ENCODE measurements at regions not wholly inside any gene's neighbourhood (a gene's known extent, or its start where the extent isn't known, plus 50 kb on each side); places are given as distances from the start of the nearest gene placed in this dataset.
"Not testable (repeated sequence)": the region's sequence is repeated elsewhere in the genome, so short reads cannot be mapped to it uniquely, and the experiment has no call there.

DNA sequence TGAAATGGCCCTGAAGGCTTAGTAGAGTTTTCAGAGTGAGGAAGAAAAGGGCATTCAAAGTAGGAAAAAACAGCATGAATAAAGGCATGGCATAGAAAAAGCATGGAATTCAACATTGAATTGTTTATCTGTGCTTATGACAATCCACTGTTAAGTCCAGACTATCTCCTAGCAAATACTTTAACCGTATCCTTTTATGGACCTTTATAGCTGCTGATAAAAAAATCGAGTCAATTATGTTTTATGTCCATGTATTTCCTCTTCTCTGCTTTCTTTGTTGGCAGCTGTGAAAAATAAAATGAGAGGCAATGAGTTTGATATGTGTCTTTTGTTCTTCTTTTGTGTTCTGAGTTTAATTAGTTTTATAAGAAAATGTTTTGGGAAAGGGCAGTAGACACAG is 70.4 kb downstream of the TDRD15 start:
- DNase-seq, result no peak

DNA sequence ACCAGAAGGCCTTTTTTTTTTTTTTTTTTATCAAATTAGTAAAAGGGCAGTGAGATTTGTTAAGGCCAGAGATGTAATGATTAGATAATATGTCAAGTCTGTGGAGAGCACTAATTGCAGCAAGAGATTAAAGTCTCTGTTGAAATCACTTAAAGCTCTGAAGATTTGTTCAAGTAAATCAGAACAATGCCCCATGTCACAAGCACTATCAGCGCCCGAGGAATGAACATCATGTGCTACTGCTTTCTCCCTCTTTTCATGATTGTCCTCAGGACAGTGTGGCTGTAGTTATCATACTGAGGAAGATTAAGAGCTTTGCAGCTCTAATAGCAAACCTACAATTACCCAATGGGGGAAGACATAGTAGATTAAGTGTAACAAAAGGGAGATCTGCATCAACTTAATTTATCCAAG is 71.1 kb downstream of the TDRD15 start:
- DNase-seq, result no peak

DNA sequence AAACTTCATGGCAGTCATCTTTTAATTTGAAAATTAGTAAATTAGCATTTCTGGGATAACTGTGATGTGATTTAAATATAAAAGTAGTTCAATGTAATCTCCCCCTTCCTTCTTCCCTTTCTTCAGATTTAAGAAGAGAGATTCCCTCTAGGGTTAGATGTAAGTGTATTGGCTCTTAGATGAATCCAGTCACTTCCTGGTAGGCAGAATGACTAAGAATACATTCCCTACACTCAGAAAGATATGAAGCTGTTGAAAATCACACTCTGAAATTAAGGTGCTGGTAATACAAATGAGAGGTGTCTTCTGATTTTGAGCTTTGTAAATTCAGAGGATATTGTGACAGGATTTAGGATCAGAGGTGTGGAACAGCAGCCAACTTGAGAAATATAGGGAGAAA is 71.6 kb downstream of the TDRD15 start:
- DNase-seq, result no peak

DNA sequence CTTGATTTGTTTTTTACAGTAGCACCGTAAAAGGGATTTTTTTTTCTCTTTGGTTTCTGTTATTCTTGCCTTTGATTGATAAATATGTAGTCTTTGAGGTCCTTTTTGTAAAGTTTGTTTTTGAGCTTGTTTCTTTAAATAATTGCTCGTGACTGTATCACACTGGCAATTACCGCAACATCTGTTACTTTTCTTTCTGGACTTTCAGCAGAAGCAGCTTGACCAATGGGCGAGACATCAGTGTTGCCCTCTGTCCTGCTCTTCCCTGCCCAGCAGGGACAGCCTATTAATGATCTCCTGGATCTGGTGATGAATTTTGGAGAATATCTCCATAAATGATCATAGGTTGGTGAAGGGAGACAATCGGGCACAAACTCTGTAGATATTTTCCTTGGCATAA is 74.9 kb downstream of the TDRD15 start:
- no peak for DNase-seq

DNA sequence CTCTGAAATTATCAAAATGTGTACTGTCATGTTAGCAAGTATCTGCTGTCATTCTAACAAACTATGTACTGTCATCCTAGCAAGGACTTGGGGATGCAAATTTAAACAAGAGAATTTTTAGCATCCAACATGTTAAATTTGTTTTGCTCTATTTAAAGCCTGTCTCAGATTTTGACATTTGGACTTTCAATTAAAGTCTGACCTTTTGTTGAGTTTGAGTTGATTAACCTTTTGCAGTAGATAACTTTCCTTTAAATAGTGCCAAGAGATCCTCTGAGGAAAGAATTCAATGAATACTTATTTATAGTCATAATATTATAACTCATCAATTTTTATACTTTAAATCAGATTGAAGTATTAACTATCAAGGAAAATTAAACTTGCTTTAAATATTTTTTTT is 80.2 kb downstream of the TDRD15 start:
- DNase-seq, result no peak

DNA sequence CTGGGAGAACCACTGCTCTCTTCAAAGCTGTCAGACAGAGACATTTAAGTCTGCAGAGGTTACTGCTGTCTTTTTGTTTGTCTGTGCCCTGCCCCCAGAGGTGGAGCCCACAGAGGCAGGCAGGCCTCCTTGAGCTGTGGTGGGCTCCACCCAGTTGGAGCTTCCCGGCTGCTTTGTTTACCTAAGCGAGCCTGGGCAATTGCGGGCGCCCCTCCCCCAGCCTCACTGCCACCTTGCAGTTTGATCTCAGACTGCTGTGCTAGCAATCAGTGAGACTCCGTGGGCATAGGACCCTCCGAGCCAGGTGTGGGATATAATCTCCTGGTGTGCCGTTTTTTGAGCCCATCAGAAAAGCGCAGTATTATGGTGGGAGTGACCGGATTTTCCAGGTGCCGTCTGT is 90.3 kb downstream of the TDRD15 start:
- not testable (repeated sequence) for DNase-seq

DNA sequence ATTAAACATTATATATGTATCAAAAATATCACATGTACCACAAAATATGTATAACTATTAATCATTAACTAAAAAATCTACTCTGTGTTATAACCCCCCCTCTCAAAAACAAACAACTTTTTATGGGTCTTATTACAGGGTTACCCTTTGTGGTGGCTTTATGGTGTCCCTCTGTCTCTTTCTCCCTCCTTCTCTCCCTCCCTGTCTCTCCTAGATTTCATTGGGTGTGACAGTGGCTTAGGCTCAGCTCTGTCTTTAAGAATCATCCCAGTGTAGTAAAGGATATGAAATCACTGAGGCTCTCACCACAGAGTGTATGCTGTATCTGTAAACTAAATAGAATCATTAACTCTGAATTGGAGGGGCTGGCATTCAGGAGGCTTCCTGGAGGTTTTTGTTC is 93.7 kb downstream of the TDRD15 start:
- DNase-seq, result no peak

DNA sequence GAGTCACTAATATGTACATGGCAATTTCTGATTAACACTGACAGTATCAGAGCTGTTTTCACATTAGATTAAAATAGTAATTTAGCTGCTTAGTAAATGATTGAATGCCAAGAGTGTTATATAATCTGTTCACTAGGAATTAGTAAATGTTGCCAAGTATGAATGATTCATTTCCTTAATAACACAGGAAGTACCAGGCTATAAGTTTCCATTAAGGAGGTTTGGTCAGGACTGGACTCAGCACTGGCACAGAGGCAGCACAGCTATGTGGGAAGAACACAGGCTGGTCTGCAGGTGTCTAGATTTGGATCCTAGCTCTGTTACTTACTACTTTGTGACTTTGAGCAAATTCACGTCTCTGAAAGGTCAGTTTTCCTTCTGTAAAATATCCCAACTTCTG is 97.2 kb downstream of the TDRD15 start:
- DNase-seq, result no peak

DNA sequence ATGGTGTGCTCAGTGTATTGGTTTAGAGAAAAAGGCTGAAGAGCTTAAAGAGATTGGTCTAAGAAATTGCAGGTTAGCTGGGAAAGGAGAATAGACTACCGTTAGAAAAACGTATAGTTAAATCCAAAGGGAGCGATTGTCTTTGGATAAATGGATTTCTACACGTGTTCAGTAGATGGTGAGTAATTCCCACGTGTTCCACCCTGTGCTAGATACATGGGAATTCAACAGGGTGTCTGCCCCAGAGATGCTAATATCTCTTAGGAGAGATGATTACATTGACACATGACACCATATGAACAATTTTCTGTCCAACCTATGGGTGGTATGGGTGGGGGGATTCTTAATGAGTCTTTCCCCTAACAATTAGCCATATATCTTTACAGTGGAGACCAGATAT is 99.8 kb downstream of the TDRD15 start:
- DNase-seq, result no peak

DNA sequence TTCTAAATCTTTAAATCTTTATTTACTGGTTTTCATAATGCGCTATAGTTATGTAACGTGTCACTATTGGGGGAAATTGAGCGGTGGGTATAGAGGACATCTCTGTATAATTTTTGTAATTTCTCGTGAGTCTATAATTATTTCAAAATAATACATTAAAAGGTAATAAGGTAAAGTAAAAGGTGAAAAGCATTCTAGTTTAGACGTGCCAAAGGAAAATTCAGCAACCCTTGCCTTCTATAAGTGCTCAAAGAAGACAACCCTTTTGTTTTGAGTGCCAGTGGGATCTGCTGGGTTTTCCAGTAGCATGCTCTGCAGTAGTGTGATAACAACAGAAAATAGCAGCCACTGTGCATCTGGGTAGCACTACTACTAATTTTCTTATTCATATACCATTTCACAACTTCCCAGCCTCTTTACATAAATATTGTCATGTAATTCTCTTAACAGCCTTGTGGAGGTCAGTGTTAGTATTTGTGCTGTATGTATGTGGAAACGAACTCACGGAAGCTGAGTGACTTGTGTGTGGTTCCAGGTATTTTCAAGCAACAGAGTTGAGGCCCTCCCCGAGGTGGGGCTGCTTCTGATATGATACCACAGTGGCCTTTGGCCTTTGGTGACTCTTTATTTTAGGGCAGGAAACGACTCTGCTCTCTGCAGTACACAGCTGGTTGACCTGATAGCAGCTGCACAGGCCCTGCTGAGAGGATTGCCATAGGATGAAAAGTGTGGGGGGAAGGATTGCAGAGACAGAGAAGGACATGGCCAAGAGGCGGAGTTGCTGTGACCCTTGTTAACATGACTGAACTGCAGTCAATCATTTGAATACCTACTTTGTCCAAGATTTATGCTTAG is 104.5 kb downstream of the TDRD15 start:
- DNase-seq, result no peak

DNA sequence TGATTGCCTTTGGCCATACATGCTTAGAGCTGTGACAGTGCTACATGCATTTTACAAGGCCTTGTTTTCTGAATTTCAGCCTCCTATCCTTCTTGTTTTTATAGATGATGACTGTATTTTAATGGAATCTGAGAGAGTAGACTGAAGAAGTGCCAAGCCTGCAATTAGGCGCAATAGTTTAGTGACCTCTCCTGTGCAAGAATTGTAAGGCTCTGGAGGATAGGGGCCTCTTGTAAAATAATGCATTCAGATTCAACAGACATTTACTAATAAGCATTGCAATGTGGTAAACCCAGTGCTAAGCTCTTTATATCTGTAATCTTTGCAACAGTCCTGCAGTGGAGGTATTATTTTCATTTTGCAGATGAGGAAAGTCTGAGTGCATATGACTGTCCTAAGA is 105.5 kb downstream of the TDRD15 start:
- no peak for DNase-seq

DNA sequence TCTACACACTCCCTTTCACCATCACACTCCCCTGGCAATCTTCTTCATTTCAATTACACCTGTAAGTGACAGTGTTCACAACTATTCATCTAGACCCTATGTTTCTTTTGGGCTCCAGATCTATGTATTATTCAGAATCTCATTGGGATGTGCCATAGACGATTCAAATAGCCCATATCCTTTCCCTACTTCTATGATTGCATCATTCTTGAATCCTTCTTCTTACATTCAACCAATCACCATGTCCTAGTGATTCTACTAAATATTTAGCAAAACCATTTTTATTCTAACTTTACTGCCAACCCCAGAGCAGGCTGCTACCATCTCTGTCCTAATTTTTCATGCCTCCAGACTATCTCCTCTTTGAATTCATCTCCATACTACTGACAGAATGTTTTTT is 106.4 kb downstream of the TDRD15 start:
- DNase-seq, result no peak

DNA sequence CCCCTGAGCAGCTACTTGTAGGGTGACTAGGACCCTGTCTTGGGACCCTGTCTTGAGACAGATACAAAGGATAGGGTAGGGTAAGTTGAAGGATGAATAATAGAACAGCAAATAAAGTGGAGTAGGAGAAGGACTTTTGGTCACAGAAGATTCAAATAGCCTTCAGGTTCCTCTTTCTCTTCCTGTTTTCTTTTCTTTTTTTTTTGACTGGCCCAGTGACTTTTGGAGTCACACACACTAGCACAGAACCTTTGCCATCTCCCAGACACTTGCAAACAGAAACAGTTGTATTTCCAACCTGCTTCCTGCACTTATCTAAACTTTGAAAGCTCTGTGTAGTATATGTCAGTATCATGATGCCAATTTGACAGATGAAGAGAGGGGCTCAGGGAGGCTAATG is 108.2 kb downstream of the TDRD15 start:
- DNase-seq, result no peak

DNA sequence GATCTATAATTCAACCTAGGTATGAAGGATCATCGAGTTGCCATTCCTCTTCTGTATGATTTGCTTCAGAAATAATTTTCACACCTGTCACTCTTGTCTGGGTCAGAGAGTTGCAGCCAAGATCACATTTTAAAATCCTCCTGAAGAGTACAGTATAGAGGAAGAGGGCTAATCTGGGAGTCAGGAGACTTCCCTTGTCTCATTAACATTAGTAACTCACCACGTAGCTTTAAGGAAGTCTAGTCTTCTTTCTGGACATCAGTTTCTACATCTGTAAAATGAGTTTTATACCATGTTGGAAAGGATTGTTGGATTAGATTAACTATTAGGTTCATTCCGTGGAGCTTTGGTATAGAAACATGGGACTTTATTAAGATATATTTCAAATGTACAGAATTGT is 109.4 kb downstream of the TDRD15 start:
- DNase-seq, result no peak

DNA sequence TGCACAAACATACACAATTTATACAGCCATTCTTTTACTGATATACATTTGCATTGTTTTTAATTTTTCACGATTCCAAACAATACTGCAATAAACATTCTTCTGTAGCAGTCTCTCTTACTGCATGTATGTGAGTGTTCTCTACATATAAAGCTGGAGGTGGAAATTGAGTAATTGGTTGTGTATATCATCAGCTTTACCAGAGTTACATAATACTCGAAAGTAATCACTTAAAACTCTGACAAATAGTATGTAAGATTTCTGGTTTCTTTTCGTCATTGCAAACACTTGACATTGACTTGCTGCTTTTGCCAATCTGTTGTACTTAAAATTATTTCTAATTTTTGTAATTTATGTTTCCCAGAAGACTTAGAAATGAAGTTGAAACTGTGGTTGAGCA is 110.2 kb downstream of the TDRD15 start:
- DNase-seq, result no peak

DNA sequence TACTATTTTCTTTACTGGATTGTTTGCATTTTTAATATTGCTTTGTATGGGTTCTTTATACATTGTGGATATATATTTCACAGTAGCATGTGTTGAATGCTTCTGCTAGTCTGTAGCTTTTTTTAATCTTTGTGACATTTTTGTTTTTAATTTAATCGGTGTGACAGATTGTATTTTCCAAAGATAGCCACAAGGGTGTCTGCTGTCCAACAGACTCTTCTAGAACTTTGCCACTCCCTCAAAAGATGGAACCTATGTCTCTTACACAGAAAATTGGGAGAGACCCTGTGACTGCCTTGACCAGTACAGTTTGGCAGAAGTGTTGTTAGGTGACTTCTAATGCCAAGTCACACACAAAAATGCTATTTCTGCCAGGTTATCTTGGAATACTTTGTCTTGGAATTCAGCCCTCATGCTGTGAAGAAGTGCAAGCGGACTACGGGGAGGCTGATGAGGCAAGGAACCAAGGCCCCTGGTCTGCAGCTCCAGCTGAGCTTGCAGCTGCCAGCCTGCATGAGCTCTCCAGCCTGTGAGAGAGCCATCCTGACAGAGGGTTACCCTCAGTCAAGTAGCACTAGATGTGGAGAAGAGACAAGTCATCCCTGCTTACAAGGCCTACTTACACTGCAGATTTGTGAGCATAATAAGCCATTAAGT is 110.8 kb downstream of the TDRD15 start:
- no peak for DNase-seq

DNA sequence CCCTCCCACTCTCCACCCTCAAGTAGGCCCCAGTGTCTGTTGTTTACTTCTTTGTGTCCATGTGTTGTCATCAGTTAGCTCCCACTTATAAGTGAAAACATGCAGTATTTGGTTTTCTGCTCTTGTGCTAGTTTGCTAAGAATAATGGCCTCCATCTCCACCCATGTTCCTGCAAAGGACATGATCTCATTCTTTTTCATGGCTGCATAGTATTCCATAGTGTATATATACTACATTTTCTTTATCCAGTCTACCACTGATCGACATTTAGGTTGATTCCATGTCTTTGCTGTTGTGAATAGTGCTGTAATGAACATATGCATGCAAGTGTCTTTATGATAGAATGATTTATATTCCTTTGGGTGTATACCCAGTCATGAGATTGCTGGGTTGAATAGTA is 116.0 kb downstream of the TDRD15 start:
- DNase-seq, result not testable (repeated sequence)

DNA sequence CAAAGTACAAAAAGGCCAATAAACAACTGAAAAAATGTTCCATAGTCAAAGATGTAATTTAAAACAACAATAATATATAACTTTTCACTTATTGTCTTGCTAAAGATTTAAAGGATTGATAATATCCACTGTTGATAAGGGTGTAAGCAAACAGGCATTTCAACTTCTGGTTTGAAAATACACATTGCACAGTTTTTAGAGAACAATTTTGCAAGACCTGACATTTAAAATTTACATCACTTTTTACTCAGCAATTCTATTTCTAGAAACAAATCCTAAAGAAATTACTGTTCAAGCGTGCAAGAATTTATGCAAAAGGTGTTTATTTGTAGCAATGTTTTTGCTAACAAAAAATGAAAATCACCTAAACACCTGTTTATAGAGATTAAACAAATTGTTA is 120.4 kb downstream of the TDRD15 start:
- DNase-seq, result no peak

DNA sequence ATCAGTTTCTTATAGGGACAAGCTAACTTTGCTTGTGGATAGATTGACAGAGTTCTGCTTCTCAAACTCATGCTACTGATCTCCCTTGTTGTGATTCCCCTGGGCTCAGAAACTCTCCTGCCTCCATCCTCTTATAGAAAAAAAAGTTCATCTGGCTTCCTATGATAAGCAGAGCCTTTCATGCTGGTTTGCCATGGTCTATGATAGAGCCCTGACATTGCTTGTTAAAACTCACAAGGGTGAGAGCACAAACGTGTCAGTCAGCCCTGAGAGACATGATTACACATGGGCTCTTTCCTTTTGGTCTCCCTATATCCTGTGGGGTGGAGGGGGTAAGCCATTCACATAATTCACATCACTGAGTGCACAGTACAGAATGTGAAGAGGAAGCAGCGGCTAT is 121.8 kb downstream of the TDRD15 start:
- DNase-seq, result no peak

DNA sequence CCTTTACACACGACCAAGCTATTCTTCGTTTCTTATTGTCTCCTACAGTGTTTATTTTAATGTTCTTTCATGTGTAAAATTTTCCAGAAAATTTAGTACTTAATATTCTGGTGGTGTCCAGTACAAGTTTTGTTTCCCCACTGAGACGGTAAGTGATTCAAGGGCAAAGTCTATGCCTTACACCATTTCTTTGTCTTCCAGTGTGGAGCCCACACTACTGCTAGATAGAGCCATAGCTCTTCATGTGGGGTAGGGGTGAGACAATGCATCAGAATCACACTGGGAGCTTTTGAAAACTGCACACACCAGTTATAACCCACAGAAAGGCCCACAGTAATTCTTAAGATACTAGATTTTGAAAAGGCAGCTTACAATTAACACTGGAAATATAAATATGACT is 125.6 kb downstream of the TDRD15 start:
- DNase-seq, result no peak

DNA sequence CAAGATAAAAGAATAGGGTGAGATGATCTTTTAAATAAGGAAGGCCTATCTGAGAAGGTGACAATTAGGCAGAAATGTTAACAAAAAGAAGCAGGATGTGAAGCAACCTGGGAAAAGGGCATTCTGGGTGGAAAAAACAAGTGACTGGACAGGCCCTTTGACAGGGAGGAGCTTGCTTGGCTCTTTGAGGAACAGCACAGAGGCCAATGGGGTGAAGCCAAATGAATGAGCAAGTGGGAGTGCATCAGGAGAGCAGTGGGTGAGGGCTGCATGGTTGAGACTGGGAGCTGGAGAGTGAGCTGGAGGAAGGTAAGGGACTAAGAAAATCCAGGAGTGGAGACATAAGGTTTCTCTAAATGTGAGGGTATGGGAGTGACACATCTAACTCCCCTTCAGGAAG is 126.9 kb downstream of the TDRD15 start:
- DNase-seq, result no peak

DNA sequence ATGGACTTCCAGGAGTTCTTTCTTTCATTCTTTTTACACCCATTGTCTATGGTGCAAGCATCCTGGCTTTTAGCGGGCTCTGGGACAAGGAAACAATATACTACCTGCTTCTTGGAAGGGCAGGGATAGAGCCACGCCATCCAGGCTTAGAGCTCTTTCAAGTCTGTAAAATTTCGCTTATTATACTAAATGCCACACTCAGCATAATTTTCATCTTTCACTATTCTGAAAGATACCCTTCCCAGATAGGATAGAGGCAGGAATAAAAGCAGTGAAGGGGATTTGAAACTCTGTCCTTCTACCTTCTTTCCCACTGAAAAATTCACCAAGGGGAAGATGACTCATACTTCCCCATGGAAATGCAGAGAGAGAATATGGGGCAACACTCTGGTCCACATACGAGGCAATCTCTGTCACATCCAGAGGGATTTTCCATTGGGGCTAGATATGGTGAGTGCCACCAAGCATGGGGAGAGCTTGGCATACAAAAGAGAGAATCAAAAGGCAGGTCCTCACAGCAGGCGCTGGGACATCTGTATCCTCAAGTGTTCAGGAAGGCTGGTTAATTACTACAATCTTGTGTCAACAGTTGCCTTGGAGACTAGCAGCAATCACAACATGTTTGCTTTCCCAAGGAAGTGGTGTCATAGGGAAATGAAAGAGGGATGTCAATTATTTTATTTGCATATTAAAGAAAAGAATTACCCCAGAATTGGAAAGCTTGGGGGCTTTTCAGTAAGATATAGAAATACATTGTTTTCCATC is 127.6 kb downstream of the TDRD15 start:
- peak; percentile 90 for DNase-seq

DNA sequence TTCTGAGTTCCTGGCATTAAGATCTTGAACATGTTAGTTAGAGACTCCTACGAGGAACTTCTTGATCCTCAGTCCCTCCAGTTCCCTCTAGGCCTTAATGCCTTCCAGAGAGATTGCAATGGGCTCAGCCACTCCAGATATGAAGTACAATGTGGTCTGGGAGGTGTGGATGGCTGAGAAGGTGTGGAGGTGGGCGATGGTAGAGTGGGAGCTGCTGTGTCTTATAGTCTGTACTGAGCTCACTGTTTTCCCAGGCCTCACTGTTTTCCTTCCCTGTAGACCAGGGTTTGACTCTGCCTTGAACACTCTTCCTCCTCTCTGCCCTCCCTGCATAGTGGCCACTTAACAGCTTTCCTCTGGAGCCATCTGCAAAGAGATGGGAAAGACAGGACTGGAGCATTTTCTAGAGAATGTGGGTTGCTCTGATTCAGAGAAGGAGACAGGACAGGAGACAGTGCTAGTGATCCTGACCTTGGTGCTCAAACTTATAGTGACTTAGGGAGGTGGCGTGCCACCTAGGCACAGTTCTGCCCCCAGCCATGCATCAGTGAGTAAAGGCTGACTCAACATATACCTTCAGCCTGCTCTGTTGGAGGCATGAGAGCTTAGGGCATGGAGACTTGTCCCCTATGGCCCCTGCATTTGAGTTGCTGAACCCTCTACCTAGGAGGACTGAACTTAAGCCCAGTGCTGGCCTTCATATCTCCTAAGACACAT is 129.7 kb downstream of the TDRD15 start:
- no peak for DNase-seq
